ENCODE measurements at regions not wholly inside any gene's neighbourhood (a gene's known extent, or its start where the extent isn't known, plus 50 kb on each side); places are given as distances from the start of the nearest gene placed in this dataset.
"Not testable (repeated sequence)": the region's sequence is repeated elsewhere in the genome, so short reads cannot be mapped to it uniquely, and the experiment has no call there.

DNA sequence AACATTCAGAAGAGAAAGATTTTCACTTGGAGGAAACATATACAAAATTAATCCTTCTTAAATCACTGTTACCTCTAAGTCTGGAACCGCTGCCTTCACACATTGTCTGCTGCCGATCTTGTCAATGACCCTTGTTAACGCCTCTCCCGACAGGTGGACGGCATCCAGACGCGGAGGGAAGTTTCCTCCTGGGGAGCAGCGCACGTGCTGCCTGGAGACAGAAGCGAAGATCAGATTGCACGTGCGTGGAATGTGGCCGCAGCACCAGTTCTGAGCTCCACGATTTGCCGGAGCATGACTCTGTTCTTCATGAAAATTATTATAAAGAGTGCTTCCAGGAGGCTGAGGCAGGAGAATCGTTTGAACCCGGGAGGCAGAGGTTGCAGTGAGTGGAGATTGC, 183.6 kb upstream of the IRX4 start:
- TF ChIP-seq RAD21 (conservative IDR thresholded peaks at IDR 0.05) (no peak), SMC3 (conservative IDR thresholded peaks at IDR 0.05; ENCODE audit: poor library complexity) (no peak), POLR2AphosphoS5 (IDR thresholded peaks at IDR 0.05) (no peak), EZH2 (IDR thresholded peaks at IDR 0.05; ENCODE audit: borderline replicate concordance, insufficient read depth, low read length, poor library complexity, severe bottlenecking) (no peak), CTCF (IDR thresholded peaks at IDR 0.05; ENCODE audit: poor library complexity, severe bottlenecking) (no peak), EP300 (conservative IDR thresholded peaks at IDR 0.05; ENCODE audit: poor library complexity, severe bottlenecking) (no peak), MXI1 (conservative IDR thresholded peaks at IDR 0.05; ENCODE audit: poor library complexity, severe bottlenecking) (no peak), REST (IDR thresholded peaks at IDR 0.05; ENCODE audit: borderline replicate concordance) (no peak), TAF1 (IDR thresholded peaks at IDR 0.05; ENCODE audit: low read depth) (no peak)
- Histone ChIP-seq H3K36me3 (ENCODE audit: insufficient read depth, low read length) (no peaks in the 10 kb centered on the region), H3K79me2 (replicated peaks; ENCODE audit: insufficient read depth, low read length) (no peaks in the 10 kb centered on the region), H3K27me3 (ENCODE audit: insufficient read depth, low read depth, low read length) (no peaks in the 10 kb centered on the region), H3K9ac (ENCODE audit: low read length) (no peak overlapping the region), H3F3A (ENCODE audit: insufficient read depth, low read length, poor library complexity, severe bottlenecking) (no peaks in the 10 kb centered on the region), H3K4me3 (ENCODE audit: low read length) (no peak overlapping the region), H4K20me1 (ENCODE audit: insufficient read depth) (no peaks in the 10 kb centered on the region), H3K4me2 (ENCODE audit: low read length) (no peak overlapping the region), H2AFZ (ENCODE audit: low read depth, low read length) (no peak overlapping the region), H3K9me2 (ENCODE audit: insufficient read depth, low read length) (no peaks in the 10 kb centered on the region), H3K9me3 (ENCODE audit: low read length) (no peaks in the 10 kb centered on the region), H3K27ac (ENCODE audit: low read length) (no peak overlapping the region)

DNA sequence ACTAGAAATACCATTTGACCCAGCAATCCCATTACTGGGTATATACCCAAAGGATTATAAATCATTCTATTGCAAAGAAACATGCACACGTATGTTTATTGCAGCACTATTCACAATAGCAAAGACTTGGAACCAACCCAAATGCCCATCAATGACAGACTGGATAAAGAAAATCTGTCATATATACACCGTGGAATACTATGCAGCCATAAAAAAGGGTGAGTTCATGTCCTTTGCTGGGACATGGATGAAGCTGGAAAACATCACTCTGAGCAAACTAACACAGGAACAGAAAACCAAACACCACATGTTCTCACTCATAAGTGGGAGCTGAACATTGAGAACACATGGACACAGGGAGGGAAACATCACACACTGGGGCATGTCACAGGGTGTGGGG, 180.7 kb upstream of the IRX4 start:
- H3K4me2 ChIP-seq (ENCODE audit: low read length); H3K9me3 ChIP-seq (ENCODE audit: low read length); H3K79me2 ChIP-seq (replicated peaks; ENCODE audit: insufficient read depth, low read length); H3K9ac ChIP-seq (ENCODE audit: low read length); H3K27me3 ChIP-seq (ENCODE audit: insufficient read depth, low read depth, low read length); H4K20me1 ChIP-seq (ENCODE audit: insufficient read depth); H3K9me2 ChIP-seq (ENCODE audit: insufficient read depth, low read length); H2AFZ ChIP-seq (ENCODE audit: low read depth, low read length); H3K27ac ChIP-seq (ENCODE audit: low read length); H3K4me3 ChIP-seq (ENCODE audit: low read length); H3K36me3 ChIP-seq (ENCODE audit: insufficient read depth, low read length); H3F3A ChIP-seq (ENCODE audit: insufficient read depth, low read length, poor library complexity, severe bottlenecking): not testable (repeated sequence)

- no peaks in the 10 kb centered on the region for H3K79me2 ChIP-seq (replicated peaks; ENCODE audit: insufficient read depth, low read length)
- TF ChIP-seq SMC3 (conservative IDR thresholded peaks at IDR 0.05; ENCODE audit: poor library complexity) (no peak), RAD21 (conservative IDR thresholded peaks at IDR 0.05) (no peak)
- H3K9ac ChIP-seq (ENCODE audit: low read length) = no peak overlapping the region
- no peak overlapping the region for H3K27ac ChIP-seq (ENCODE audit: low read length)
- H3K4me3 ChIP-seq (ENCODE audit: low read length) = no peak overlapping the region
- no peaks in the 10 kb centered on the region for H3K9me3 ChIP-seq (ENCODE audit: low read length)
- no peaks in the 10 kb centered on the region for H4K20me1 ChIP-seq (ENCODE audit: insufficient read depth)
- no peaks in the 10 kb centered on the region for H3K9me2 ChIP-seq (ENCODE audit: insufficient read depth, low read length)
- H3K36me3 ChIP-seq (ENCODE audit: insufficient read depth, low read length) = no peaks in the 10 kb centered on the region
- H3F3A ChIP-seq (ENCODE audit: insufficient read depth, low read length, poor library complexity, severe bottlenecking) = no peaks in the 10 kb centered on the region
- H3K4me2 ChIP-seq (ENCODE audit: low read length) = no peak overlapping the region
- H3K27me3 ChIP-seq (ENCODE audit: insufficient read depth, low read depth, low read length) = no peaks in the 10 kb centered on the region
- H2AFZ ChIP-seq (ENCODE audit: low read depth, low read length) = no peak overlapping the region
Observed at GRCh38 chr5:2052687-2053086, 170.0 kb upstream of the IRX4 start.

Data from neural cell (in vitro differentiated cells).